GM21367 (cell line): ENCODE measurements at regions not wholly inside any gene's neighbourhood (a gene's known extent, or its start where the extent isn't known, plus 50 kb on each side); places are given as distances from the start of the nearest gene placed in this dataset.

Source experiments
- ATAC-seq: cut with Tn5 transposase; IDR thresholded peaks from one replicate; pipeline ENCODE4 v1.9.1; 2021; ENCODE audit not compliant: unreplicated experiment

- no peak for ATAC-seq
Measured at GRCh38 chr13:104014803-104015645, 948.8 kb upstream of the SLC10A2 start.

- ATAC-seq, result no peak
Measured at GRCh38 chr13:104011505-104012241, 945.5 kb upstream of the SLC10A2 start.

- no peak for ATAC-seq
Measured at GRCh38 chr13:104008541-104009435, 942.6 kb upstream of the SLC10A2 start.

GRCh38 chr13:104008075-104008474 is 941.9 kb upstream of the SLC10A2 start:
- ATAC-seq, result no peak

- ATAC-seq, result no peak
Measured at GRCh38 chr13:104006625-104007075, 940.4 kb upstream of the SLC10A2 start.

GRCh38 chr13:104004572-104004971 is 938.4 kb upstream of the SLC10A2 start:
- no peak for ATAC-seq

GRCh38 chr13:104002216-104002615 is 936.0 kb upstream of the SLC10A2 start:
- no peak for ATAC-seq

- no peak for ATAC-seq
Measured at GRCh38 chr13:104001766-104002165, 935.5 kb upstream of the SLC10A2 start.

GRCh38 chr13:103996733-103997132 is 930.5 kb upstream of the SLC10A2 start:
- ATAC-seq, result no peak

- no peak for ATAC-seq
Measured at GRCh38 chr13:103983948-103984347, 917.7 kb upstream of the SLC10A2 start.

- no peak for ATAC-seq
Measured at GRCh38 chr13:103976371-103976770, 910.2 kb upstream of the SLC10A2 start.

- ATAC-seq, result no peak
Measured at GRCh38 chr13:103973740-103974139, 907.5 kb upstream of the SLC10A2 start.

- ATAC-seq, result no peak
Measured at GRCh38 chr13:103969520-103970050, 903.4 kb upstream of the SLC10A2 start.

GRCh38 chr13:103965506-103966243 is 899.5 kb upstream of the SLC10A2 start:
- ATAC-seq, result no peak

GRCh38 chr13:103961784-103962183 is 895.6 kb upstream of the SLC10A2 start:
- no peak for ATAC-seq

- no peak for ATAC-seq
Measured at GRCh38 chr13:103961129-103961528, 894.9 kb upstream of the SLC10A2 start.

GRCh38 chr13:103960001-103960400 is 893.8 kb upstream of the SLC10A2 start:
- no peak for ATAC-seq

- ATAC-seq, result no peak
Measured at GRCh38 chr13:103958691-103959090, 892.5 kb upstream of the SLC10A2 start.

GRCh38 chr13:103957939-103958338 is 891.7 kb upstream of the SLC10A2 start:
- no peak for ATAC-seq

GRCh38 chr13:103953859-103954258 is 887.6 kb upstream of the SLC10A2 start:
- no peak for ATAC-seq
